GM18861 (cell line): ENCODE measurements at regions not wholly inside any gene's neighbourhood (a gene's known extent, or its start where the extent isn't known, plus 50 kb on each side); places are given as distances from the start of the nearest gene placed in this dataset.
"Not testable (repeated sequence)": the region's sequence is repeated elsewhere in the genome, so short reads cannot be mapped to it uniquely, and the experiment has no call there.

ENCODE experiments used
- ATAC-seq: cut with Tn5 transposase; IDR thresholded peaks from one replicate; pipeline ENCODE4 v1.9.1; 2021; ENCODE audit not compliant: unreplicated experiment

- ATAC-seq = no peak
These were observed 122.8 kb downstream of the SHANK2 start for GRCh38 chr11:71129624-71130023.

DNA sequence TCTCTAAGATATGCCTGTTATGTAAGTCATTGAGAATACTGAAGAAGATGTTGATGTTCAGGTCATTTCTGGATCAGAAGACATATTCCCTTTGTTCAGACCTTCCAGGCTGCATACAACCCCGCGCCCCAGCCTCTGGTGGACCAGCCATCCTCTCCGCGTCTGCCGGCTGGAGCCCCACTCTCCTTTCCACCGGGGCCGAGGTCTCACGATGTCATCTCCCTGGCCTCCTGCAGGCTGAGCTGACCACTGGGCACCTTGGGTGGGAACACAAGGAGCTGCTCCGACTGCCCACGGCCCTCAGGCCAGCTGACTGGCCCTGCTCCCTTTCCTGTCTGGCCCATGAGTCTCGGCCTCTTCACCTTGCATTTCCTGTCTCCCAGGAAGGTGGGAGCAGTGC is 124.6 kb downstream of the SHANK2 start:
- ATAC-seq = no peak

DNA sequence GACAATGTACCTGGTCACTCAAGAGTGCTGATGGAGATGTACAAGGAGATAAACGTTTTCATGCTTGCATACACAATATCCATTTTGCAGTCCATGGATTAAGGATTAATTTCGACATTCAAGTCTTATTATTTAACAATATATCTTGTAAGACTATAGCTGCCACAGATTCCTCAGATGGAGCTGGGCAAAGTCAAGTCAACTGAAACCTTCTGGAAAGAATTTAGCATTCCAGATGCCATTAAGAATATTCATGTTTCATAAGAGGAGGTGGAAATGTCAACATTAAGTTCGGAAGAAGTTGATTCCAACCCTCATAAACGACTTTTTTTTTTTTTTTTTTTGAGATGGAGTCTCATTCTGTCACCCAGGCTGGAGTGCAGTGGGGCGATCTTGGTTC is 126.0 kb downstream of the SHANK2 start:
- not testable (repeated sequence) for ATAC-seq

- no peak for ATAC-seq
These were observed 127.2 kb downstream of the SHANK2 start for GRCh38 chr11:71125150-71125549.

DNA sequence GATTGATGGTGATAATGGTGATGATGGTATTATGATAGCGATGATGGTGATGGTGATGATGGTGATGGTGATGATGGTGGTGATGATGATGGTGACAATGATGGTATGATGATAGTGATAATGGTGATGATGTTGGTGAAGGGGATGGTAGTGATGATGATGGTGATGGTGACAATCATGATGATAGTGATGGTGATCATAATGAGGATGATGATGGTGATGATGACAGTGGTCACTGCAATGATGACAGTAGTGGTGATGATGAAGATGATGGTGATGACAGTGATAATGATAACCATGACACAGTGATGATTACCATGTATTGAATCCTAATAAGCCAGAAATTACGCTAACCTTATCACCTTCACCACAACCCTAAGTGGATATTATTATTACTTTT is 128.2 kb downstream of the SHANK2 start:
- no peak for ATAC-seq

DNA sequence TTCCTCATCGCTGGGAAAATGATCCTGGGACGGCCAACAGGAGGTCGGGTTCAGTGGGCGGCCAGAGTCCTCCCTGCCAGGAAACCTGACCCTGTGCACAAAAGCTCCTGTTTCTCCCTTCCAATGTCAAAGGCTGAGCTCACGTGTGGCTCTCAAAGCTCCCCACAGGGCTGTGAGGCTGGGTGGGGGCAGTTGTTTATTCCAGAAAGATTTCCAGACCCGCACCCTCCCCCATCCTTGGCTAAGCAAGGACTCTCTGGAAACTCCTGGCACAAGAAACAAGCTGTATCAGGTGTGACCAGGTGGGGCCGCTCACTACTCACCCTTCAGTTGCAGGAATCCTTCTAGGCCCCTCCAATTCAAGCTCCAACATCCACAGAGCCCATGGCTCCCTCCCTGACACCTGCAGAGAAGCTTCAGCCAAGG is 131.9 kb downstream of the SHANK2 start:
- no peak for ATAC-seq

GRCh38 chr11:71119656-71120269 is 132.6 kb downstream of the SHANK2 start:
- no peak for ATAC-seq

DNA sequence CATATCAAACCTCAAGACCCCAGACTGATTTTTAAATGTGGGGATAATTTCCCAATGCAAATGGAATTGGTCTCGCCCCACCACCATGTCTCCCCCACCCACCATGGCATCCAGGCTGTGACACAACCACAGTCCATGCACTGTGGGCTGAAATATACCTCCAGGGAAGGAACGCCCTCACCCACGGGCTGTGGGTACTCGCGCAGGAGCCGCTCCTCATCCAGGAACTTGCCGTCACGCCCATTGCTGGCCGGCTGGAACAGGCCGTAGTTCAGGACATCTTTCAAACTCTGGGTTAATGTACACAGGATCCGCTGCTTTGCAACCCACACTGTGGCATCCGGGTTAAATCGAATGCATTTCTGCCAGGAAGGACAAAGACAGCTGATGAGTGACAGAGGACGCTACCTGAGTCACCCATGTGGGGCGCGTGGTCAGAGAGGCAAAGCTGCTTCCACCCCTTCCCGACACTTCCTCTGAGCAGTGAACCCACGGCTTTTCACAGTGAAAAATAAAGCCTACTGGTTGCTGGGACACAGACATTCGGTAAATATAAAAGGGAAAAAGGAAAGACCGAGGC is 133.6 kb downstream of the SHANK2 start:
- no peak for ATAC-seq

GRCh38 chr11:71117311-71117710 is 135.1 kb downstream of the SHANK2 start:
- ATAC-seq = no peak

GRCh38 chr11:71116693-71117040 is 135.7 kb downstream of the SHANK2 start:
- no peak for ATAC-seq

DNA sequence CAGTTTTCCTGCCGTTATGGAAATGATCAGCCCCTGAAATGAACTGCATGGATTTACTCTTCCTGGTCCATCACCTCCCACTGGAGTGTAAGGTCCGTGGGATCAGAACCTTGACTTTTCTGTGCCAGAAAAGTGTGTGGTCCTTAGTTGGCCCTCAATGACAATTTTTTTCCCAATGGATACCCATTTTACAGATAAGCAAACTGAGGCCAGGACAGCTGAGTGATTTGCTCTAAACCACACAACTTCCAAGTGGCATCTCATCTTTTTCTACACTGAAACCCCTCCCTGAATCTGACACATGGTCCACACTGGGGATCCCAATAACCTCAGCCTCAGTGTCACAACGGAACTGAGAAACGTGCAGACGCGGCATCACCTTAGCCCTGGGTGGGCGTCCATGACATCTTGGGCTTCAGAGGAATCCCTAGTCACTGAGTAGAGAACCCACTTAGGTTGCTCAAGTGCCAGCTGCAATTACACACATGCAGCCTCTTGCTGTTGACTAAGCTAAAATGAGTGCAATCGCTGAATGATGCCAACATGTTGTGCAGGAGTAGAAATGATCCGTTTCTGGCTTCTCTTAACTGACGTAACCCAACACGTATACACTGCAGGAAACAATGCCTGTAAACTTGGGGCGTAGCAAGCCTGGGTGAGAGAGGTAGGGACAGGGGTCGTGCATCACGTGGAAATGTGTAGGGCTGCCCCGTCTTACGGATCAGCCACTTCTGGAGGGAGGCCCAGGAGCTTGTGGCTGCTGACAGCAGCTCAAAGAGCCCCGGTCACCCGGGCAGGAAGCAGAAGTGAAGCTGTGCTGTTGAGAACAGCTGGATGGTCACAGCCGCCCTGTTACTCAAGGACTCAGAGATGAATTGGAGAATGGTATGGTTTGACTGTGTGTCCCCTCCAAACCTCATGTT is 136.3 kb downstream of the SHANK2 start:
- ATAC-seq = no peak

GRCh38 chr11:71114124-71114851 is 138.1 kb downstream of the SHANK2 start:
- ATAC-seq = no peak

- ATAC-seq = no peak
These were observed 139.4 kb downstream of the SHANK2 start for GRCh38 chr11:71112990-71113389.

DNA sequence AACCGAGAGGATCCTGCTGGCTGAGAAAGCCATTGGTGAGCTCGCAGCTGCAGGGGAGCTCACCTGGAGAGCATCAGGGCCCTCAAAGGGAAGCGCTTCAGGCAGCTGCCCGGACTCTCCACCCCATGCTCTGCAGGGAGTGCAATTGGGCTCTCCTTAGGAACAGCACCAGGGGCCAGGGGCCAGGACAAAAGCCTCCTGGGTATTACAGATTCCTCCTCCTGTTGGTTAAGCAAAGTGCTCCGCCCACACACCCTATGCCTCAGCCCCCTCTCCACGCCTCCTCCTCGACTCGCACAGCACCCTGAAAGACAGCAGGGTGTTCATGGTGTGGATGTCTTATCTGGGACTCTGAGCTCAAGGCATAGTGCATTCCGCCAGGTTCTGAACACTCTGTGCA is 139.9 kb downstream of the SHANK2 start:
- no peak for ATAC-seq

- ATAC-seq = no peak
These were observed 142.8 kb downstream of the SHANK2 start for GRCh38 chr11:71109586-71109985.

DNA sequence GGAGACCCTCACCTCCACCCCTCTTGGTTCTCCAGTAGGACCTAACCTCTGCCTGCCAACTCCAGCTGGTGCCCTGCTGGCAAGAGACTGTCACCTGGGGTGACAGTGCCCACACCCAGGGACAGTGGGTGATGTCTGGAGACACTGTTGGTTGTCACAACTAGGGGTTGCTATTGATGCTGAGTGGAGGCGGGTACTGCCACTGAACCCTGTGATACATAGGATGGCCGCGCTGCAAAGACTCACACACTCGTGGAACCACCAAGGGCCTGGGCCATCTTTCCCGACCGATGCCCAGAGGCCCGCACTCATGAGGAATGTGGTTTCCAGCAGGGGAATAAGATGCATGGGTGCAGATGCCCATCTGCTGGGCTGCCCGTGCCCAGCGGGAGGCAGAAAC is 143.2 kb downstream of the SHANK2 start:
- no peak for ATAC-seq

GRCh38 chr11:71108013-71108865 is 144.1 kb downstream of the SHANK2 start:
- ATAC-seq = no peak

DNA sequence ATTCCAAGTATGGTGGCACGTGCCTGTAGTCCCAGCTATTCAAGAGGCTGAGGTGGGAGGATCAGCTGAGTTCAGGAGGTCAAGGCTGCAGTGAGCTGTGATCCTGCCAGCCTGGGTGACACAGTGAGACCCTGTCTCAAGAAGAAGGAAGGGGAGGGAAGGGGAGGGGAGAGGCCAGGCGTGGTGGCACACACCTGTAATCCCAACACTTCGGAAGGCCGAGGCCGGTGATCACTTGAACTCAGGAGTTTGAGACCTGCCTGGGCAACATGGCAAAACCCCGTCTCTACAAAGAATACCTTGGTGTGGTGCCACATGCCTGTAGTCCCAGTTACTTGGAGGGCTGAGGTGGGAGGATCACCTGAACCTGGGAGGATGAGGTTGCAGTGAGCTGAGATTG is 145.7 kb downstream of the SHANK2 start:
- no peak for ATAC-seq

DNA sequence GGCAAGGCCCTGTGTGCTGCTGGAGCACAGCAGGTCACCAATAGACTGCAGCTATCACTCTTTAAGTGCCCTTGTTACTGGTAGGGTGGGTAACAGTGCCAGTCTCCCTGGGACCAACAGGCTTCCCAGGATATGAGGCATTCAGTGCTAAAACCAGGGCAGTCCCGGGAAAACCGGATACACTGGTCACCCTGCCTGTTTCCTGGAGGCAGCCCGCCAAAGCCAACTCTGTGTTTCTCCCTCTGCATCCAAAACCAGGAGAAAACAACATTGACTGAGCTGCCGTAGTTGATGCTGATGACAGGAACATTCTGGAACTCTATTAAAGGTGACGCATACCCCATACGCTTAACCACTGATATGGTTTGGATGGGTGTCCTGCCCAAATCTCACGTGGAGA is 149.1 kb downstream of the SHANK2 start:
- ATAC-seq = no peak

GRCh38 chr11:71102251-71102995 is 150.0 kb downstream of the SHANK2 start:
- no peak for ATAC-seq
